HL-60 (cell line): ENCODE measurements at regions not wholly inside any gene's neighbourhood (a gene's known extent, or its start where the extent isn't known, plus 50 kb on each side); places are given as distances from the start of the nearest gene placed in this dataset.

Experiments used
- DNase-seq, 2 experiments: peaks; one replicate each; pipeline ENCODE4 v3.0.0-alpha.2; 2010 to 2020; ENCODE audit warnings: low read depth in 1 of 2, low spot score in 1 of 2
- H3K27ac ChIP-seq: fragments of 250-450 bp; sonication (Bioruptor Pico); replicated peaks from 2 replicates; pipeline ENCODE4 v1.5.1; 2020; ENCODE audit warnings: mild to moderate bottlenecking, moderate library complexity
- H3K27me3 ChIP-seq: fragments of 250-450 bp; sonication (Bioruptor Pico); 2 replicates; pipeline ENCODE4 v1.5.1; 2021; ENCODE audit warnings: mild to moderate bottlenecking, moderate library complexity; ENCODE audit not compliant: insufficient read depth, poor library complexity, severe bottlenecking
- H3K4me3 ChIP-seq: replicated peaks from 2 replicates; pipeline ENCODE4 v1.5.1; 2011; ENCODE audit warnings: mild to moderate bottlenecking, control low read depth, low read length; ENCODE audit not compliant: insufficient read depth
- GABPA ChIP-seq: IDR thresholded peaks from 2 replicates; pipeline ENCODE4 v1.6.1; 2012; ENCODE audit warnings: low read depth
- POLR2AphosphoS5 ChIP-seq: IDR thresholded peaks from 2 replicates; pipeline ENCODE4 v1.6.1; 2012; ENCODE audit warnings: low read depth
- SPI1 ChIP-seq: IDR thresholded peaks from 2 replicates; pipeline ENCODE4 v1.6.1; 2012; ENCODE audit warnings: low read depth, mild to moderate bottlenecking, borderline replicate concordance
- TF ChIP-seq, protein P1 (sequence below): IDR thresholded peaks from 2 replicates; pipeline ENCODE4 v1.6.1; 2012; ENCODE audit warnings: low read depth; ENCODE audit not compliant: insufficient replicate concordance
- TF ChIP-seq, protein P2 (sequence below): IDR thresholded peaks from one replicate; pipeline ENCODE4 v1.5.1; 2011; ENCODE audit warnings: low read length, control low read depth, inconsistent platforms; ENCODE audit not compliant: insufficient read depth

DNA sequence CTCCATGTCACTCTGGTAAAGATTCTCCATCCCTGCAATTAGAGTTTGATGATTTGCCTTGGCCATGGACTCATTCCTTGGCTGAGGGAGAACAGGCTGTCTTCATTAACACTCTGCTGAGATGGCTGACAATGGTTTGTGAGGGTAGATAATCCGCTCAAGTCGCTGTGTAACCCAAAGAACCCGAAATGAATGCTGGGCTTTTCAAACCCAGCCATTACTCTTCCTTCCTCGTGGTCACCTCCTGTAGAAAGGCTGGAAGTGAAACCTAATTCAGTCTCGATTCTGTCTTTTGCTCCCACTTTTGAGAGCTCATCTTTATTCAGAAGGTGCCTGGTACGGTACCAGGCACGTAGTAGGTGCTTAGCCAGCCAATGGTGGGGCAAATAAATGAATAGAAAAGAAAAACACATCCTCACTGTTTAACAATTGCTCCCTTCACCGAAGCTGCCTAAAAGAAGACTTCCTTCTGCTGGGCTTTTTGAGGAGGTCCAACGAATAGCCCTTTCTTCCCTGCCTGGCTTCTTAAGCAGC is 190.2 kb downstream of the BCAS1 start:
- no peak for DNase-seq
- no peak overlapping the region for H3K27ac ChIP-seq
- no peaks in the 10 kb centered on the region for H3K27me3 ChIP-seq
- no peak overlapping the region for H3K4me3 ChIP-seq
- TF ChIP-seq, protein P1, sequence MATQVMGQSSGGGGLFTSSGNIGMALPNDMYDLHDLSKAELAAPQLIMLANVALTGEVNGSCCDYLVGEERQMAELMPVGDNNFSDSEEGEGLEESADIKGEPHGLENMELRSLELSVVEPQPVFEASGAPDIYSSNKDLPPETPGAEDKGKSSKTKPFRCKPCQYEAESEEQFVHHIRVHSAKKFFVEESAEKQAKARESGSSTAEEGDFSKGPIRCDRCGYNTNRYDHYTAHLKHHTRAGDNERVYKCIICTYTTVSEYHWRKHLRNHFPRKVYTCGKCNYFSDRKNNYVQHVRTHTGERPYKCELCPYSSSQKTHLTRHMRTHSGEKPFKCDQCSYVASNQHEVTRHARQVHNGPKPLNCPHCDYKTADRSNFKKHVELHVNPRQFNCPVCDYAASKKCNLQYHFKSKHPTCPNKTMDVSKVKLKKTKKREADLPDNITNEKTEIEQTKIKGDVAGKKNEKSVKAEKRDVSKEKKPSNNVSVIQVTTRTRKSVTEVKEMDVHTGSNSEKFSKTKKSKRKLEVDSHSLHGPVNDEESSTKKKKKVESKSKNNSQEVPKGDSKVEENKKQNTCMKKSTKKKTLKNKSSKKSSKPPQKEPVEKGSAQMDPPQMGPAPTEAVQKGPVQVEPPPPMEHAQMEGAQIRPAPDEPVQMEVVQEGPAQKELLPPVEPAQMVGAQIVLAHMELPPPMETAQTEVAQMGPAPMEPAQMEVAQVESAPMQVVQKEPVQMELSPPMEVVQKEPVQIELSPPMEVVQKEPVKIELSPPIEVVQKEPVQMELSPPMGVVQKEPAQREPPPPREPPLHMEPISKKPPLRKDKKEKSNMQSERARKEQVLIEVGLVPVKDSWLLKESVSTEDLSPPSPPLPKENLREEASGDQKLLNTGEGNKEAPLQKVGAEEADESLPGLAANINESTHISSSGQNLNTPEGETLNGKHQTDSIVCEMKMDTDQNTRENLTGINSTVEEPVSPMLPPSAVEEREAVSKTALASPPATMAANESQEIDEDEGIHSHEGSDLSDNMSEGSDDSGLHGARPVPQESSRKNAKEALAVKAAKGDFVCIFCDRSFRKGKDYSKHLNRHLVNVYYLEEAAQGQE = no peak
- TF ChIP-seq SPI1 = no peak
- TF ChIP-seq POLR2AphosphoS5 = no peak
- TF ChIP-seq, protein P2, sequence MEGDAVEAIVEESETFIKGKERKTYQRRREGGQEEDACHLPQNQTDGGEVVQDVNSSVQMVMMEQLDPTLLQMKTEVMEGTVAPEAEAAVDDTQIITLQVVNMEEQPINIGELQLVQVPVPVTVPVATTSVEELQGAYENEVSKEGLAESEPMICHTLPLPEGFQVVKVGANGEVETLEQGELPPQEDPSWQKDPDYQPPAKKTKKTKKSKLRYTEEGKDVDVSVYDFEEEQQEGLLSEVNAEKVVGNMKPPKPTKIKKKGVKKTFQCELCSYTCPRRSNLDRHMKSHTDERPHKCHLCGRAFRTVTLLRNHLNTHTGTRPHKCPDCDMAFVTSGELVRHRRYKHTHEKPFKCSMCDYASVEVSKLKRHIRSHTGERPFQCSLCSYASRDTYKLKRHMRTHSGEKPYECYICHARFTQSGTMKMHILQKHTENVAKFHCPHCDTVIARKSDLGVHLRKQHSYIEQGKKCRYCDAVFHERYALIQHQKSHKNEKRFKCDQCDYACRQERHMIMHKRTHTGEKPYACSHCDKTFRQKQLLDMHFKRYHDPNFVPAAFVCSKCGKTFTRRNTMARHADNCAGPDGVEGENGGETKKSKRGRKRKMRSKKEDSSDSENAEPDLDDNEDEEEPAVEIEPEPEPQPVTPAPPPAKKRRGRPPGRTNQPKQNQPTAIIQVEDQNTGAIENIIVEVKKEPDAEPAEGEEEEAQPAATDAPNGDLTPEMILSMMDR = no peak

DNA sequence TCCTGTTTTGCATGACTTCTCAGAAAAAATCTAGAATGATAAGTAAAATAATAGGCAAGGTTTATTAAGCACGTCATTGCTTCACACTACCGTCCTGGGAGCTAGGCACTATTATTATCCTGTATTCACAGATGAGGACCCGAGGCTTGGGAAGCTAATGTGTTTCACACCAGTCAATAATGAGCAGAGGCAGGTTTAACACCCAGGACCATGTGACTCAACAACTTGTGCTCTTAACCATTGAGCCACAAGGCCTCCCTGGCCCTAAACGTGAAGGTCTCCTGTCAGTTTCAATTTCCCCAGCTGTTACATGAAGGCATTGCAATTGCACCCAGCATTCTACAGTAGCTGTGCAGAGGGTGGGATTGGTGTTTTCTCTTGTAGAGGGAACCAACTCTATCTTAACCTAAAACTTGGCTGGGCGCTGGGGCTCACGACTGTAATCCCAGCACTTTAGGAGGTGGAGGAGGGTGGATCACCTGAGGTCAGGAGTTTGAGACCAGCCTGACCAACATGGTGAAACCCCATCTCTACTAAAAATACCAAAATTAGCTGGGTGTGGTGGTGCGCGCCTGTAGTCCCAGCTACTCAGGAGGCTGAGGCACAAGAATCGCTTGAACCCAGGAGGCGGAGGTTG is 191.2 kb downstream of the BCAS1 start:
- H3K27ac ChIP-seq = no peak overlapping the region
- DNase-seq = no peak
- TF ChIP-seq, protein P1 = no peak
- no peak for TF ChIP-seq SPI1
- TF ChIP-seq, protein P2 = no peak
- TF ChIP-seq GABPA = no peak
- TF ChIP-seq POLR2AphosphoS5 = no peak
- H3K27me3 ChIP-seq = no peaks in the 10 kb centered on the region
- H3K4me3 ChIP-seq = no peak overlapping the region

DNA sequence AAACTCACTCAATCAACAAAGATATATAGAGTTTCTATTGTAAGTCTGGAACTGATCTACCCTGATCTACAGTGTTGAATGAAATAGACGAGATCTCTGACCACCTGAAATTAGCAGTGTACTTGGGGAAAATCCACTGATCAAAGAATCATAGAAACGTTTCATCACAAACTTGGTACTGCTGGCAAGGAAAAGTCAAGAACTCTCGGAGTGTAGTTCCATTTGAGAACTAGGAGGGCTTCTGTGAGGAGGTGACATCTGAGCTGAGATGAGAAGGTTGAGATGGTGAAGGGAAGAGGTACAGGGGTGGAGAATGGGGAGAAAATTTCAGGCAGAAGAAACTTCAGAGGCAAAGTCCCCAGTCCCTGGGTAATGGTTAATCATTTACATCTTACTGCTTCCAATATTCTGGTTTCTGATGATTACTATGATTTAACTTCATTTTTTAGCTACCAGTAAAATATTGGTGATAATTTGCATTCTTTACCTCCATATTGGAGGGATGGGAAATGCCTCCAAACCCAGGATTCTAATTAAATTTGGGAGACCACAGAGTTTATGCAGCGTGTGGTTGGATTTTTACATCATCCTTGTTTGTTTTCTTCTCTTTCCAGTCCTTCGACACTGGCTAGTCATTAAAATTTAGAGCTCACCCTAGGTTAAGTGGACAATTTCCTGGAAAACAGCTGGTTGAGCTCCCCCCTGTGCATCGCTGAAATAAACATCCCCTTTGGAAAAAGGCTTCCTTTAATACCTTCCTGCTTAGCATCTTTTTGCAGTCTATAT is 191.9 kb downstream of the BCAS1 start:
- H3K27ac ChIP-seq = no peak overlapping the region
- DNase-seq = no peak
- no peak overlapping the region for H3K4me3 ChIP-seq
- TF ChIP-seq GABPA = no peak
- TF ChIP-seq, protein P1 = no peak
- no peak for TF ChIP-seq POLR2AphosphoS5
- TF ChIP-seq SPI1 = no peak
- TF ChIP-seq, protein P2 = no peak
- H3K27me3 ChIP-seq = no peaks in the 10 kb centered on the region
